GM23338 (cell line): ENCODE measurements at regions not wholly inside any gene's neighbourhood (a gene's known extent, or its start where the extent isn't known, plus 50 kb on each side); places are given as distances from the start of the nearest gene placed in this dataset.

ENCODE experiments used
- ATAC-seq: fragments of 200-7000 bp; cut with Tn5 transposase; 3 replicates; pipeline ENCODE4 v1.9.1; 2020
- DNase-seq: peaks from one replicate; pipeline ENCODE4 v3.0.0-alpha.2; 2015; ENCODE audit warnings: low spot score
- H2AFZ ChIP-seq: fragments of 200-600 bp; sonication (generic); 2 replicates; pipeline ENCODE4 v1.8.0; 2016; ENCODE audit warnings: antibody characterized with exemption, mild to moderate bottlenecking, moderate library complexity
- H3F3A ChIP-seq: fragments of 200-600 bp; sonication (generic); replicated peaks from 2 replicates; pipeline ENCODE4 v1.8.0; 2017; ENCODE audit warnings: antibody characterized with exemption, mixed run types, low read depth
- H3K27ac ChIP-seq: fragments of 200-600 bp; sonication (generic); 2 replicates; pipeline ENCODE4 v1.6.1; 2016; ENCODE audit warnings: low read depth
- H3K27me3 ChIP-seq: fragments of 200-600 bp; sonication (generic); 2 replicates; pipeline ENCODE4 v1.8.0; 2016; ENCODE audit warnings: mild to moderate bottlenecking, mixed run types, moderate library complexity; ENCODE audit not compliant: insufficient read depth
- H3K36me3 ChIP-seq: fragments of 200-600 bp; sonication (generic); 2 replicates; pipeline ENCODE4 v1.8.0; 2016; ENCODE audit warnings: mild to moderate bottlenecking; ENCODE audit not compliant: insufficient read depth
- H3K4me1 ChIP-seq: fragments of 200-600 bp; sonication (generic); 2 replicates; pipeline ENCODE4 v1.8.0; 2016; ENCODE audit warnings: mild to moderate bottlenecking, moderate library complexity; ENCODE audit not compliant: insufficient read depth
- H3K4me2 ChIP-seq: fragments of 200-600 bp; sonication (generic); 2 replicates; pipeline ENCODE4 v1.7.1; 2017; ENCODE audit warnings: mixed run types
- H3K4me3 ChIP-seq: fragments of 200-600 bp; sonication (generic); 2 replicates; pipeline ENCODE4 v1.6.1; 2016; ENCODE audit warnings: mixed run types
- H3K79me2 ChIP-seq: fragments of 200-600 bp; sonication (generic); replicated peaks from 2 replicates; pipeline ENCODE4 v1.8.0; 2017; ENCODE audit warnings: mild to moderate bottlenecking; ENCODE audit not compliant: insufficient read depth
- H3K9me2 ChIP-seq: fragments of 200-600 bp; sonication (generic); 2 replicates; pipeline ENCODE4 v1.8.0; 2017; ENCODE audit not compliant: insufficient read depth
- H4K20me1 ChIP-seq: fragments of 200-600 bp; sonication (generic); replicated peaks from 2 replicates; pipeline ENCODE4 v1.8.0; 2017; ENCODE audit warnings: mild to moderate bottlenecking; ENCODE audit not compliant: insufficient read depth
- H3K27ac Mint-ChIP-seq: 2 replicates; pipeline ENCODE4 v1.8.0; 2020; ENCODE audit warnings: inconsistent platforms, mild to moderate bottlenecking, moderate library complexity, mixed read lengths
- H3K27me3 Mint-ChIP-seq: 3 replicates; pipeline ENCODE4 v1.8.0; 2022; ENCODE audit warnings: low read depth, mild to moderate bottlenecking, moderate library complexity, mixed read lengths, inconsistent platforms; ENCODE audit not compliant: insufficient read depth, poor library complexity
- H3K36me3 Mint-ChIP-seq: 3 replicates; pipeline ENCODE4 v1.8.0; 2021; ENCODE audit warnings: low read depth, mild to moderate bottlenecking, inconsistent platforms, moderate library complexity, mixed read lengths
- H3K4me1 Mint-ChIP-seq: 3 replicates; pipeline ENCODE4 v1.8.0; 2020; ENCODE audit warnings: mild to moderate bottlenecking, inconsistent platforms, mixed read lengths
- H3K4me3 Mint-ChIP-seq: 3 replicates; pipeline ENCODE4 v1.8.0; 2021; ENCODE audit warnings: moderate library complexity, mild to moderate bottlenecking, inconsistent platforms, mixed read lengths
- H3K9me3 Mint-ChIP-seq: 3 replicates; pipeline ENCODE4 v1.8.0; 2020; ENCODE audit warnings: moderate library complexity, mild to moderate bottlenecking, inconsistent platforms, mixed read lengths
- CREB1 ChIP-seq: fragments of 250-450 bp; sonication (Bioruptor Pico); IDR thresholded peaks from 2 replicates; pipeline ENCODE4 v1.5.0; 2020; ENCODE audit warnings: low read depth, mild to moderate bottlenecking, moderate library complexity
- EZH2 ChIP-seq: fragments of 200-600 bp; sonication (generic); IDR thresholded peaks from one replicate; pipeline ENCODE4 v1.8.0; 2017; ENCODE audit warnings: antibody characterized with exemption, mild to moderate bottlenecking, low read depth; ENCODE audit not compliant: unreplicated experiment
- STAT1 ChIP-seq: IDR thresholded peaks from one replicate; pipeline ENCODE4 v1.6.1; 2016; ENCODE audit warnings: antibody characterized with exemption; ENCODE audit not compliant: unreplicated experiment
- ZNF114 ChIP-seq: fragments of 250-450 bp; sonication (Bioruptor Pico); IDR thresholded peaks from 2 replicates; pipeline ENCODE4 v1.5.0; 2020; ENCODE audit warnings: mild to moderate bottlenecking, moderate library complexity
- ZNF331 ChIP-seq: fragments of 250-450 bp; sonication (Bioruptor Pico); IDR thresholded peaks from 2 replicates; pipeline ENCODE4 v1.5.0; 2020; ENCODE audit warnings: low read depth, mild to moderate bottlenecking, moderate library complexity
- TF ChIP-seq, protein P1 (sequence below): fragments of 250-450 bp; sonication (Bioruptor Pico); IDR thresholded peaks from 2 replicates; pipeline ENCODE4 v1.5.0; 2020; ENCODE audit warnings: mild to moderate bottlenecking, moderate library complexity
- TF ChIP-seq, protein P2 (sequence below): IDR thresholded peaks from 2 replicates; pipeline ENCODE4 v1.6.1; 2016; ENCODE audit warnings: antibody characterized with exemption

DNA sequence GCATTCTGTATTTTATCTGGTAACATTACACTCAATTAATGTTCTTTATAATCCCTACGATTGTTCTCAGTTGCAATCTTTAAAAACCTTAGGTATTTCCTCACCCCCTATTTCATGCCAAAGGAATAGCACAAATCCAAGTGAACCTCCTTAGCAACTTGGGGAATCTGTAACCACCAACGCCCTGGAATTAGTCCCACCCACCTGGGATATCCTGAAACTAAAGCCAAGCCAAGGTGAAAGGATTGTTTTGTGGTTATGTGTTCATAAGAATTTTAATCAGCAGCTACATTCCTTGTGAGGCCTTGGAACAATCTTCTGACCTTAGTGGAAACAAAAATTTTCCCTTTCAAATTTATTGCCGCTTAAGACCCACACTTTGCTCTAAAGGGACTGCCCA, 908.7 kb downstream of the TTLL7 start:
- no peaks in the 10 kb centered on the region for H3K27me3 Mint-ChIP-seq
- ATAC-seq, result no peak
- peaks cover 1% of the 10 kb centered on the region; the same call in 1 of the 3 replicates for H3K36me3 Mint-ChIP-seq
- Histone ChIP-seq H3K36me3 (no peaks in the 10 kb centered on the region), H4K20me1 (no peaks in the 10 kb centered on the region), H3K9me2 (no peaks in the 10 kb centered on the region), H3F3A (no peaks in the 10 kb centered on the region), H3K4me2 (no peak overlapping the region), H3K4me1 (peaks cover 4% of the 10 kb centered on the region; the same call in 1 of the 2 replicates), H3K4me3 (no peak overlapping the region), H3K27ac (no peak overlapping the region), H3K27me3 (no peaks in the 10 kb centered on the region), H3K79me2 (no peaks in the 10 kb centered on the region), H2AFZ (no peak overlapping the region)
- H3K9me3 Mint-ChIP-seq, result no peaks in the 10 kb centered on the region
- TF ChIP-seq CREB1 (CRISPR knock-in tag) (no peak), STAT1 (no peak), ZNF114 (CRISPR knock-in tag) (no peak), ZNF331 (CRISPR knock-in tag) (no peak), EZH2 (no peak)
- TF ChIP-seq, protein P1, sequence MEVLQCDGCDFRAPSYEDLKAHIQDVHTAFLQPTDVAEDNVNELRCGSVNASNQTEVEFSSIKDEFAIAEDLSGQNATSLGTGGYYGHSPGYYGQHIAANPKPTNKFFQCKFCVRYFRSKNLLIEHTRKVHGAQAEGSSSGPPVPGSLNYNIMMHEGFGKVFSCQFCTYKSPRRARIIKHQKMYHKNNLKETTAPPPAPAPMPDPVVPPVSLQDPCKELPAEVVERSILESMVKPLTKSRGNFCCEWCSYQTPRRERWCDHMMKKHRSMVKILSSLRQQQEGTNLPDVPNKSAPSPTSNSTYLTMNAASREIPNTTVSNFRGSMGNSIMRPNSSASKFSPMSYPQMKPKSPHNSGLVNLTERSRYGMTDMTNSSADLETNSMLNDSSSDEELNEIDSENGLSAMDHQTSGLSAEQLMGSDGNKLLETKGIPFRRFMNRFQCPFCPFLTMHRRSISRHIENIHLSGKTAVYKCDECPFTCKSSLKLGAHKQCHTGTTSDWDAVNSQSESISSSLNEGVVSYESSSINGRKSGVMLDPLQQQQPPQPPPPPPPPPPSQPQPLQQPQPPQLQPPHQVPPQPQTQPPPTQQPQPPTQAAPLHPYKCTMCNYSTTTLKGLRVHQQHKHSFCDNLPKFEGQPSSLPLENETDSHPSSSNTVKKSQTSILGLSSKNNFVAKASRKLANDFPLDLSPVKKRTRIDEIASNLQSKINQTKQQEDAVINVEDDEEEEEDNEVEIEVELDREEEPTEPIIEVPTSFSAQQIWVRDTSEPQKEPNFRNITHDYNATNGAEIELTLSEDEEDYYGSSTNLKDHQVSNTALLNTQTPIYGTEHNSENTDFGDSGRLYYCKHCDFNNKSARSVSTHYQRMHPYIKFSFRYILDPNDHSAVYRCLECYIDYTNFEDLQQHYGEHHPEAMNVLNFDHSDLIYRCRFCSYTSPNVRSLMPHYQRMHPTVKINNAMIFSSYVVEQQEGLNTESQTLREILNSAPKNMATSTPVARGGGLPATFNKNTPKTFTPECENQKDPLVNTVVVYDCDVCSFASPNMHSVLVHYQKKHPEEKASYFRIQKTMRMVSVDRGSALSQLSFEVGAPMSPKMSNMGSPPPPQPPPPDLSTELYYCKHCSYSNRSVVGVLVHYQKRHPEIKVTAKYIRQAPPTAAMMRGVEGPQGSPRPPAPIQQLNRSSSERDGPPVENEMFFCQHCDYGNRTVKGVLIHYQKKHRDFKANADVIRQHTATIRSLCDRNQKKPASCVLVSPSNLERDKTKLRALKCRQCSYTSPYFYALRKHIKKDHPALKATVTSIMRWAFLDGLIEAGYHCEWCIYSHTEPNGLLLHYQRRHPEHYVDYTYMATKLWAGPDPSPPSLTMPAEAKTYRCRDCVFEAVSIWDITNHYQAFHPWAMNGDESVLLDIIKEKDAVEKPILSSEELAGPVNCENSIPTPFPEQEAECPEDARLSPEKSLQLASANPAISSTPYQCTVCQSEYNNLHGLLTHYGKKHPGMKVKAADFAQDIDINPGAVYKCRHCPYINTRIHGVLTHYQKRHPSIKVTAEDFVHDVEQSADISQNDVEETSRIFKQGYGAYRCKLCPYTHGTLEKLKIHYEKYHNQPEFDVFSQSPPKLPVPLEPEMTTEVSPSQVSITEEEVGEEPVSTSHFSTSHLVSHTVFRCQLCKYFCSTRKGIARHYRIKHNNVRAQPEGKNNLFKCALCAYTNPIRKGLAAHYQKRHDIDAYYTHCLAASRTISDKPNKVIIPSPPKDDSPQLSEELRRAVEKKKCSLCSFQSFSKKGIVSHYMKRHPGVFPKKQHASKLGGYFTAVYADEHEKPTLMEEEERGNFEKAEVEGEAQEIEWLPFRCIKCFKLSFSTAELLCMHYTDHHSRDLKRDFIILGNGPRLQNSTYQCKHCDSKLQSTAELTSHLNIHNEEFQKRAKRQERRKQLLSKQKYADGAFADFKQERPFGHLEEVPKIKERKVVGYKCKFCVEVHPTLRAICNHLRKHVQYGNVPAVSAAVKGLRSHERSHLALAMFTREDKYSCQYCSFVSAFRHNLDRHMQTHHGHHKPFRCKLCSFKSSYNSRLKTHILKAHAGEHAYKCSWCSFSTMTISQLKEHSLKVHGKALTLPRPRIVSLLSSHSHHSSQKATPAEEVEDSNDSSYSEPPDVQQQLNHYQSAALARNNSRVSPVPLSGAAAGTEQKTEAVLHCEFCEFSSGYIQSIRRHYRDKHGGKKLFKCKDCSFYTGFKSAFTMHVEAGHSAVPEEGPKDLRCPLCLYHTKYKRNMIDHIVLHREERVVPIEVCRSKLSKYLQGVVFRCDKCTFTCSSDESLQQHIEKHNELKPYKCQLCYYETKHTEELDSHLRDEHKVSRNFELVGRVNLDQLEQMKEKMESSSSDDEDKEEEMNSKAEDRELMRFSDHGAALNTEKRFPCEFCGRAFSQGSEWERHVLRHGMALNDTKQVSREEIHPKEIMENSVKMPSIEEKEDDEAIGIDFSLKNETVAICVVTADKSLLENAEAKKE (CRISPR knock-in tag), result no peak
- TF ChIP-seq, protein P2, sequence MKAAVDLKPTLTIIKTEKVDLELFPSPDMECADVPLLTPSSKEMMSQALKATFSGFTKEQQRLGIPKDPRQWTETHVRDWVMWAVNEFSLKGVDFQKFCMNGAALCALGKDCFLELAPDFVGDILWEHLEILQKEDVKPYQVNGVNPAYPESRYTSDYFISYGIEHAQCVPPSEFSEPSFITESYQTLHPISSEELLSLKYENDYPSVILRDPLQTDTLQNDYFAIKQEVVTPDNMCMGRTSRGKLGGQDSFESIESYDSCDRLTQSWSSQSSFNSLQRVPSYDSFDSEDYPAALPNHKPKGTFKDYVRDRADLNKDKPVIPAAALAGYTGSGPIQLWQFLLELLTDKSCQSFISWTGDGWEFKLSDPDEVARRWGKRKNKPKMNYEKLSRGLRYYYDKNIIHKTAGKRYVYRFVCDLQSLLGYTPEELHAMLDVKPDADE, result no peak
- peaks cover 2% of the 10 kb centered on the region; the same call in 2 of the 3 replicates for H3K4me1 Mint-ChIP-seq
- no peak overlapping the region for H3K27ac Mint-ChIP-seq
- no peak for DNase-seq
- no peak overlapping the region for H3K4me3 Mint-ChIP-seq
